ENCODE measurements at regions not wholly inside any gene's neighbourhood (a gene's known extent, or its start where the extent isn't known, plus 50 kb on each side); places are given as distances from the start of the nearest gene placed in this dataset.
"Not testable (repeated sequence)": the region's sequence is repeated elsewhere in the genome, so short reads cannot be mapped to it uniquely, and the experiment has no call there.

GRCh38 chr6:77092971-77093370 lies 370.3 kb downstream of the HTR1B start (continued):
- TF ChIP-seq ATF3 (IDR thresholded peaks at IDR 0.05) (no peak), TCF7L2 (IDR thresholded peaks at IDR 0.05; ENCODE audit: borderline replicate concordance, extremely low read depth, insufficient read depth, insufficient read length) (no peak), SP1 (IDR thresholded peaks at IDR 0.05; ENCODE audit: low read depth) (no peak), ELF1 (IDR thresholded peaks at IDR 0.05; ENCODE audit: borderline replicate concordance, low read depth) (no peak), CBX3 (IDR thresholded peaks at IDR 0.05; ENCODE audit: low read depth) (no peak), FOSL1 (IDR thresholded peaks at IDR 0.05; ENCODE audit: low read depth) (no peak), CEBPB (IDR thresholded peaks at IDR 0.05; ENCODE audit: low read depth) (no peak), ZFX (IDR thresholded peaks at IDR 0.05) (no peak)

- Histone ChIP-seq H3K4me3 (replicated peaks in 1 of 2; ENCODE audit: low read depth in 1 of 2, low read length in 2 of 2) (no peak overlapping the region), H3K27ac (ENCODE audit: low read depth, low read length) (no peak overlapping the region), H3K9me2 (ENCODE audit: insufficient read depth) (no peaks in the 10 kb centered on the region), H2AFZ (ENCODE audit: low read depth, low read length, poor library complexity, severe bottlenecking) (no peak overlapping the region), H3K4me1 (ENCODE audit: control insufficient read depth in 1 of 2, insufficient read depth in 2 of 2, low read length in 2 of 2) (no peaks in the 10 kb centered on the region), H3K36me3 (ENCODE audit: control insufficient read depth in 1 of 2, insufficient read depth in 2 of 2, low read length in 2 of 2) (no peaks in the 10 kb centered on the region), H3K9ac (ENCODE audit: low read length) (no peak overlapping the region), H3K4me2 (ENCODE audit: low read length) (no peak overlapping the region), H3K27me3 (ENCODE audit: insufficient read depth, low read length) (no peaks in the 10 kb centered on the region), H3K79me2 (ENCODE audit: insufficient read depth, low read length) (no peaks in the 10 kb centered on the region), H4K20me1 (ENCODE audit: insufficient read depth) (no peaks in the 10 kb centered on the region), H3K9me3 (ENCODE audit: control insufficient read depth in 1 of 2, insufficient read depth in 1 of 2, low read depth in 1 of 2, low read length in 2 of 2) (no peaks in the 10 kb centered on the region)
- RAD21 ChIA-PET (ENCODE audit: low non-redundant PET in 1 of 2, low total read pairs in 2 of 2, uncharacterized antibody in 2 of 2, unreplicated experiment in 2 of 2), result no interaction called here
- POLR2A ChIA-PET, result no interaction called here
- no peak for ATAC-seq
- DNase-seq (ENCODE audit: low read depth, low spot score), result no peak
- intact Hi-C loops (cut with micrococcal nuclease), result no loop called here
- TF ChIP-seq SIN3A (IDR thresholded peaks at IDR 0.05; ENCODE audit: low read depth) (no peak), POLR2A (IDR thresholded peaks at IDR 0.05; ENCODE audit: borderline replicate concordance, extremely low read depth, insufficient read depth, insufficient read length) (no peak), EZH2 (IDR thresholded peaks at IDR 0.05) (no peak), TCF7L2 (IDR thresholded peaks at IDR 0.05; ENCODE audit: borderline replicate concordance, extremely low read depth, insufficient read depth, insufficient read length) (no peak), MAX (IDR thresholded peaks at IDR 0.05) (no peak), CBX3 (IDR thresholded peaks at IDR 0.05; ENCODE audit: low read depth) (no peak), SRF (IDR thresholded peaks at IDR 0.05; ENCODE audit: low read depth) (no peak), SP1 (IDR thresholded peaks at IDR 0.05; ENCODE audit: low read depth) (no peak), RAD21 (IDR thresholded peaks at IDR 0.05; ENCODE audit: low read depth) (no peak)
- CTCF ChIA-PET, result no interaction called here
- no TSS peak for BruUV-seq (replicated peaks)
Observed at GRCh38 chr6:77089776-77090175, 373.5 kb downstream of the HTR1B start.

- H3K4me2 ChIP-seq (ENCODE audit: low read length); RAD21 ChIA-PET (ENCODE audit: low non-redundant PET in 1 of 2, low total read pairs in 2 of 2, uncharacterized antibody in 2 of 2, unreplicated experiment in 2 of 2); H3K4me3 ChIP-seq (replicated peaks in 1 of 2; ENCODE audit: low read depth in 1 of 2, low read length in 2 of 2); DNase-seq (ENCODE audit: low read depth, low spot score); H3K9ac ChIP-seq (ENCODE audit: low read length); intact Hi-C loops (cut with micrococcal nuclease); H2AFZ ChIP-seq (ENCODE audit: low read depth, low read length, poor library complexity, severe bottlenecking); H3K36me3 ChIP-seq (ENCODE audit: control insufficient read depth in 1 of 2, insufficient read depth in 2 of 2, low read length in 2 of 2); H3K79me2 ChIP-seq (ENCODE audit: insufficient read depth, low read length); H3K9me3 ChIP-seq (ENCODE audit: control insufficient read depth in 1 of 2, insufficient read depth in 1 of 2, low read depth in 1 of 2, low read length in 2 of 2); CTCF ChIA-PET; H3K9me2 ChIP-seq (ENCODE audit: insufficient read depth); H3K27me3 ChIP-seq (ENCODE audit: insufficient read depth, low read length); H3K4me1 ChIP-seq (ENCODE audit: control insufficient read depth in 1 of 2, insufficient read depth in 2 of 2, low read length in 2 of 2); H3K27ac ChIP-seq (ENCODE audit: low read depth, low read length); BruUV-seq (replicated peaks); ATAC-seq; H4K20me1 ChIP-seq (ENCODE audit: insufficient read depth); POLR2A ChIA-PET: not testable (repeated sequence)
Observed at GRCh38 chr6:77087794-77088318, 375.4 kb downstream of the HTR1B start.
